Thymus (tissue), 11 donors: ENCODE measurements at regions not wholly inside any gene's neighbourhood (a gene's known extent, or its start where the extent isn't known, plus 50 kb on each side); places are given as distances from the start of the nearest gene placed in this dataset.

Source experiments
- DNase-seq, 9 donors: peaks; one replicate each; pipeline ENCODE4 v3.0.0-alpha.2; 2013; ENCODE audit warnings: low spot score in 9 of 9, low read depth in 6 of 9, missing footprints in 1 of 9
- H3K27ac ChIP-seq, 2 donors: one replicate each; pipeline ENCODE4 v1.5.1; 2013; ENCODE audit warnings: control low read depth in 1 of 2, low read depth in 1 of 2, low read length in 1 of 2, mild to moderate bottlenecking in 1 of 2, moderate library complexity in 1 of 2
- H3K27me3 ChIP-seq, 2 donors: one replicate each; pipeline ENCODE4 v1.5.1; 2013; ENCODE audit warnings: low read length in 1 of 2; ENCODE audit not compliant: control insufficient read depth in 2 of 2, insufficient read depth in 1 of 2
- H3K36me3 ChIP-seq, 2 donors: one replicate each; pipeline ENCODE4 v1.5.1; 2013; ENCODE audit warnings: low read length in 1 of 2, mild to moderate bottlenecking in 1 of 2, moderate library complexity in 1 of 2; ENCODE audit not compliant: control insufficient read depth in 2 of 2, insufficient read depth in 2 of 2
- H3K4me1 ChIP-seq, 2 donors: one replicate each; pipeline ENCODE4 v1.5.1; 2013; ENCODE audit warnings: low read length in 2 of 2; ENCODE audit not compliant: control insufficient read depth in 2 of 2, insufficient read depth in 2 of 2
- H3K4me3 ChIP-seq, 2 donors: one replicate each; pipeline ENCODE4 v1.5.1; 2013; ENCODE audit warnings: low read length in 2 of 2, control low read depth in 1 of 2, mild to moderate bottlenecking in 1 of 2
- H3K9me3 ChIP-seq, 2 donors: one replicate each; pipeline ENCODE4 v1.5.1; 2013; ENCODE audit warnings: low read length in 1 of 2, mild to moderate bottlenecking in 1 of 2; ENCODE audit not compliant: control insufficient read depth in 2 of 2, insufficient read depth in 1 of 2
- WGBS: extraction: QIAGEN DNeasy Blood & Tissue Kit; methylation state at CpG from one replicate; pipeline ENCODE4 v1.1.7; 2013; 5-methylcytosine and 5-hydroxymethylcytosine counted together
- donor health status: healthy.

DNA sequence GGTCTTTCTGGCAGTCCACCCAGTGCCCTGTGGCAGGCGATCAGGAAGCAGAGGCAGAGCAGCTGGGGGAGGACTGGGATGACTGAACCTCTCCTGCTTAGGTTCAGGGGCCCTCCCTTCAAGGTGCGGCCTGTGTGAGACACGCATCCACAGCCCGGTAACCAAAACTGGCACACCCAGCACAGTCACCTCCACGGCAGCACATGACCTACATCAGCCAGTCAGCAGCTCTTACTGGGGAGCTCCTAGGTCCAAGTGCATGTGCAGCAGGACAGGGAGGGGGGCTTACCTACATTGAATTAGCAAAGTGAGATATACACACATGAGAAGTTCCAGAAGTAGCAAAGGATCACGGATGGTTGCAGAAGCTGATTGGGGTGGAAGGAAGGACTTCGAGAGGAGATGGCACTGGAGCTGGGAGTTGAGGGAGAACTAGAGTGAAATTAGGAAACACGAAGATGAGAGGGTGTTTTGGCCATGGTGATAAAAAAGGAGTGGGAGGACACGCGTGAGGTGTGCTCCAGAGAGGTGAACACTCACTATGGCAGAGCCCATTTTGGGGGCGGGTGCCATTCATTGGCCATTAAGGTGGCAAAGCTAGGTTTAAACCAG is 51.4 kb upstream of the IRF2BP2 start:
- H3K27ac ChIP-seq = no peak overlapping the region
- peaks cover 0 to 6% of the 10 kb centered on the region in 2 donors for H3K4me1 ChIP-seq
- WGBS = 97% methylated on average over 11 of the region's 11 CpGs
- H3K4me3 ChIP-seq = no peak overlapping the region
- H3K27me3 ChIP-seq = no peaks in the 10 kb centered on the region
- DNase-seq = no peak
- no peaks in the 10 kb centered on the region for H3K36me3 ChIP-seq
- peaks cover 0 to 4% of the 10 kb centered on the region in 2 donors for H3K9me3 ChIP-seq

DNA sequence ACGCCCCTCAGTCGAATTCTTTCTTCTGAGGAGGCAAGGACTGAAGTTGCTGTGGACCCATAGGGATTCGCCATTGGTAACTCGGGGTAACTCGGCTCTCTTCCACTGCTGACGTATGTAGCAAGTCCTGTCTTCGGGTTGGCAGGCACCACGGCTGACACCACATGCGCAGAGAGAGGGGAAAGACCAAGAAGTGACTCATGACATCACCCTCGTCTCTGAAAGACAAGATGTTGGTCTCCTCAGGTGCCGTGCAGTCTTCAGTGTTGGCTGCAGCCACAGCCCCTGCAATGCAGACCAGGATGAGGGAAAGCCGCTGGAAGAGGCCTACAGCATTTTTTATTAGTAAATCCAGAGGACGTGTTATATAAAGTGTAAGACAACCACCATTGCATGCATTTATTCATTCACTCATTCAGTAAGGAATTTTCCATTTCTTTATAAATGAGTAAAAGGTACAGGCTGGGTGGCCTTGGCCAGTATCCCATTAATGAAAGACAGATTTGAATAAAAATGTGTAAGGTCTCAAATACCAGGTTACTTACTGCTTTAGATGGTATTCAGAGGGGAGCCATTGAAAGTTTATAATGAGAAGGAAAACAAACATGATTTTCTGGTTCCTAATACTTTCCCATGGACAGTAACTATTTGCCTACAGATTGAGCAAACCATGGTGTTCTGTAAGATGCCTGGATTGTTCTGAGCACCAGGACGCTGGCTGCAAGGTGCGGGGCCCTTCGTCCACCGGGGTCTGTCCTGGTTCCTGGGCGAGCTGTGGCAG is 50.7 kb upstream of the IRF2BP2 start:
- WGBS = 98% methylated on average over 18 of the region's 18 CpGs
- H3K27ac ChIP-seq = no peak overlapping the region
- H3K9me3 ChIP-seq = no peaks in the 10 kb centered on the region
- no peaks in the 10 kb centered on the region for H3K27me3 ChIP-seq
- H3K4me1 ChIP-seq = peaks cover 0 to 6% of the 10 kb centered on the region in 2 donors
- DNase-seq = no peak
- H3K4me3 ChIP-seq = no peak overlapping the region
- no peaks in the 10 kb centered on the region for H3K36me3 ChIP-seq
